ENCODE measurements at regions not wholly inside any gene's neighbourhood (a gene's known extent, or its start where the extent isn't known, plus 50 kb on each side); places are given as distances from the start of the nearest gene placed in this dataset.

- POLR2A ChIA-PET = no interaction called here
- Histone ChIP-seq H3K36me3 (replicated peaks in 1 of 2; ENCODE audit: control insufficient read depth in 1 of 2, insufficient read depth in 2 of 2, low read length in 1 of 2) (no peaks in the 10 kb centered on the region), H3K9me2 (no peaks in the 10 kb centered on the region), H3K4me2 (no peak overlapping the region), H3K4me3 (ENCODE audit: low read depth in 2 of 2, low read length in 1 of 2) (no peak overlapping the region), H3K79me2 (ENCODE audit: insufficient read depth) (no peaks in the 10 kb centered on the region), H3K4me1 (ENCODE audit: control insufficient read depth in 1 of 2, insufficient read depth in 2 of 2, low read depth in 1 of 2, low read length in 1 of 2) (no peaks in the 10 kb centered on the region; a peak in 1 of 4 replicates), H2AFZ (ENCODE audit: low read depth) (no peak overlapping the region), H3F3A (replicated peaks; ENCODE audit: insufficient read depth) (no peaks in the 10 kb centered on the region), H3K9ac (no peak overlapping the region), H4K20me1 (ENCODE audit: insufficient read depth) (no peaks in the 10 kb centered on the region), H3K27me3 (ENCODE audit: insufficient read depth) (no peaks in the 10 kb centered on the region), H3K9me3 (no peaks in the 10 kb centered on the region), H3K27ac (ENCODE audit: low read depth in 2 of 2, low read length in 1 of 2) (no peak overlapping the region)
- CTCF ChIA-PET = interaction anchor here (1.2 kb wide), 1 partner anchor 23 kb away, joined by 4 read pairs; no protein-coding TSS in a partner anchor
- 61% methylated on average over 3 of the region's 3 CpGs for WGBS (ENCODE audit: low lambda C conversion rate)
- DNase-seq = no peak
- TF ChIP-seq FOXM1 (IDR thresholded peaks at IDR 0.05; ENCODE audit: low read depth) = no peak
Observed at GRCh38 chr10:62633976-62634375, 170.5 kb upstream of the ADO start.

GRCh38 chr10:62634576-62634975 lies 169.9 kb upstream of the ADO start:
- H3K36me3 ChIP-seq (replicated peaks in 1 of 2; ENCODE audit: control insufficient read depth in 1 of 2, insufficient read depth in 2 of 2, low read length in 1 of 2) = no peaks in the 10 kb centered on the region
- POLR2A ChIA-PET = no interaction called here
- TF ChIP-seq FOSL2 (IDR thresholded peaks at IDR 0.05; ENCODE audit: borderline replicate concordance, low read depth) (no peak), YY1 (IDR thresholded peaks at IDR 0.05; ENCODE audit: low read depth) (no peak), ZBTB33 (IDR thresholded peaks at IDR 0.05; ENCODE audit: borderline replicate concordance, low read depth) (no peak), RAD21 (IDR thresholded peaks at IDR 0.05; ENCODE audit: low read length) (no peak), REST (IDR thresholded peaks at IDR 0.05; ENCODE audit: low read depth, low read length) (no peak), NRF1 (IDR thresholded peaks at IDR 0.05; ENCODE audit: low read depth, low read length) (no peak), CHD2 (IDR thresholded peaks at IDR 0.05; ENCODE audit: low read length, partially characterized antibody) (no peak), EZH2phosphoT487 (IDR thresholded peaks at IDR 0.05; ENCODE audit: borderline replicate concordance, low read depth) (no peak), TAF1 (IDR thresholded peaks at IDR 0.05; ENCODE audit: borderline replicate concordance, low read depth, low read length) (no peak), MXI1 (IDR thresholded peaks at IDR 0.05; ENCODE audit: low read depth, low read length) (no peak), GATA2 (CRISPR knock-in tag; IDR thresholded peaks at IDR 0.05) (no peak), FOXJ3 (CRISPR knock-in tag; IDR thresholded peaks at IDR 0.05) (no peak), JUND (IDR thresholded peaks at IDR 0.05) (no peak), RXRA (IDR thresholded peaks at IDR 0.05; ENCODE audit: borderline replicate concordance, low read depth) (no peak)
- CTCF ChIA-PET = interaction anchor here (1.2 kb wide), 1 partner anchor 24 kb away, joined by 4 read pairs; no protein-coding TSS in a partner anchor
- no peaks in the 10 kb centered on the region; a peak in 1 of 4 replicates for H3K4me1 ChIP-seq (ENCODE audit: control insufficient read depth in 1 of 2, insufficient read depth in 2 of 2, low read depth in 1 of 2, low read length in 1 of 2)
- H3K9ac ChIP-seq = no peak overlapping the region
- H3K9me3 ChIP-seq = no peaks in the 10 kb centered on the region
- no peak overlapping the region for H2AFZ ChIP-seq (ENCODE audit: low read depth)
- no peak overlapping the region for H3K4me2 ChIP-seq
- no peaks in the 10 kb centered on the region for H3K9me2 ChIP-seq
- H3K27ac ChIP-seq (ENCODE audit: low read depth in 2 of 2, low read length in 1 of 2) = no peak overlapping the region
- H3K4me3 ChIP-seq (ENCODE audit: low read depth in 2 of 2, low read length in 1 of 2) = no peak overlapping the region
- WGBS (ENCODE audit: low lambda C conversion rate) = 40% methylated on average over 2 of the region's 2 CpGs
- H3K79me2 ChIP-seq (ENCODE audit: insufficient read depth) = no peaks in the 10 kb centered on the region
- no peak for DNase-seq
- no peaks in the 10 kb centered on the region for H3F3A ChIP-seq (replicated peaks; ENCODE audit: insufficient read depth)
- no peaks in the 10 kb centered on the region for H4K20me1 ChIP-seq (ENCODE audit: insufficient read depth)
- no peaks in the 10 kb centered on the region for H3K27me3 ChIP-seq (ENCODE audit: insufficient read depth)

Measured in SK-N-SH (cell line).